ENCODE measurements at regions not wholly inside any gene's neighbourhood (a gene's known extent, or its start where the extent isn't known, plus 50 kb on each side); places are given as distances from the start of the nearest gene placed in this dataset.

DNA sequence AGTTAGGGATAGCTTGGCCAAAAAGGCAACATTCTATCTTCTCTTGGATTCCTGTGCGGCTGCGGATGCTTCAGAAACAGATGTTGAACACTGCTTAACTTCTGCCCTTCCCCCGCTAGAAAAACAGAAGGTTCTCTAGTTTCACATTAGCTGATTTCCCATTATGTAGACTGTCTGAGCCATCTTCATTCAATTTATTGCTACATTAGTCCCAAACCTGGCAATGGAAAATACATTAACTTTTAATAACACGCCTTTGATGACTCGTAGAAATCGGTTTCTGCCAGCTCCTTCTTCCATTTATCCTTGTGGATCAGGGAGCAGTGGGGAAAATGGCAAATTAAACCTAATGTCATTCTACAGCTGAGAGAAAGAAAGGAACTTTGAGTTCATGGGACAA is 119.9 kb downstream of the SLC16A9 start:
- TF ChIP-seq, protein P1, sequence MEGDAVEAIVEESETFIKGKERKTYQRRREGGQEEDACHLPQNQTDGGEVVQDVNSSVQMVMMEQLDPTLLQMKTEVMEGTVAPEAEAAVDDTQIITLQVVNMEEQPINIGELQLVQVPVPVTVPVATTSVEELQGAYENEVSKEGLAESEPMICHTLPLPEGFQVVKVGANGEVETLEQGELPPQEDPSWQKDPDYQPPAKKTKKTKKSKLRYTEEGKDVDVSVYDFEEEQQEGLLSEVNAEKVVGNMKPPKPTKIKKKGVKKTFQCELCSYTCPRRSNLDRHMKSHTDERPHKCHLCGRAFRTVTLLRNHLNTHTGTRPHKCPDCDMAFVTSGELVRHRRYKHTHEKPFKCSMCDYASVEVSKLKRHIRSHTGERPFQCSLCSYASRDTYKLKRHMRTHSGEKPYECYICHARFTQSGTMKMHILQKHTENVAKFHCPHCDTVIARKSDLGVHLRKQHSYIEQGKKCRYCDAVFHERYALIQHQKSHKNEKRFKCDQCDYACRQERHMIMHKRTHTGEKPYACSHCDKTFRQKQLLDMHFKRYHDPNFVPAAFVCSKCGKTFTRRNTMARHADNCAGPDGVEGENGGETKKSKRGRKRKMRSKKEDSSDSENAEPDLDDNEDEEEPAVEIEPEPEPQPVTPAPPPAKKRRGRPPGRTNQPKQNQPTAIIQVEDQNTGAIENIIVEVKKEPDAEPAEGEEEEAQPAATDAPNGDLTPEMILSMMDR (conservative IDR thresholded peaks at IDR 0.05), result no peak
- TF ChIP-seq ZFX (IDR thresholded peaks at IDR 0.05), result no peak

Data from C4-2B (cell line).